Left ventricle myocardium inferior (tissue), 1 donor: ENCODE measurements at regions not wholly inside any gene's neighbourhood (a gene's known extent, or its start where the extent isn't known, plus 50 kb on each side); places are given as distances from the start of the nearest gene placed in this dataset.

Experiments
- DNase-seq: peaks from one replicate; pipeline ENCODE4 v3.0.0-alpha.2; 2020
- H3K27ac ChIP-seq: fragments of 200-600 bp; replicated peaks from 2 replicates; pipeline ENCODE4 v1.8.0; 2021
- H3K27me3 ChIP-seq: fragments of 200-600 bp; 2 replicates; pipeline ENCODE4 v1.8.0; 2021; ENCODE audit warnings: low read depth
- H3K36me3 ChIP-seq: fragments of 200-600 bp; 2 replicates; pipeline ENCODE4 v1.8.0; 2021
- H3K4me1 ChIP-seq: fragments of 200-600 bp; 2 replicates; pipeline ENCODE4 v1.8.0; 2021
- H3K4me3 ChIP-seq: fragments of 200-600 bp; 2 replicates; pipeline ENCODE4 v1.8.0; 2021; ENCODE audit warnings: mild to moderate bottlenecking, moderate library complexity
- H3K9me3 ChIP-seq: fragments of 200-600 bp; replicated peaks from 2 replicates; pipeline ENCODE4 v1.8.0; 2021
- intact Hi-C: fragments of 100-400 bp; cut with micrococcal nuclease; formaldehyde crosslinking; loops from one replicate; pipeline ENCODE4 v1.11.0; 2022
- TF ChIP-seq, protein P1 (sequence below): fragments of 200-600 bp; IDR thresholded peaks from 2 replicates; pipeline ENCODE4 v1.8.0; 2021; ENCODE audit warnings: antibody characterized with exemption, mild to moderate bottlenecking, borderline replicate concordance
- donor health status: DM: no; HTN: yes; CAD: no; lungs with severe emphysema.

DNA sequence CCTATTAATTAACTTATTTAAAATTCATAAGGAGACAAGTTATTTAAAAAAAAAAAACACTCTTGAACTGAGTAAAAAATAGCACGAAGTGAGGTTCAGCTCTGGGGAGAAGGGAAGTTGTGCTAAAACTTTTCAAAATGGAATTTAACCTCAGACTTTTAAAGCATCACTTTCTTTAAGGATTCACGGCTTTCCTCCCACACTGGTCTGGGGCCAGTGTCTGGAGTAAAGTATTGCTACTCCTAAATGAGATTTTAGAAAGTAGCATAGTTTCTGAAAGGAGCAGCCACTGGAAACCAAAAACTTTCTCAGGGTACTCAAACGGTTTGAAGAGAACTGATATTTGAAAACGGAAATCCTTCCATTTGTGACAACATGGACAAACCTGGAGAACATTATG lies 97.7 kb upstream of the CYP1B1 start:
- H3K27ac ChIP-seq, result no peak overlapping the region

DNA sequence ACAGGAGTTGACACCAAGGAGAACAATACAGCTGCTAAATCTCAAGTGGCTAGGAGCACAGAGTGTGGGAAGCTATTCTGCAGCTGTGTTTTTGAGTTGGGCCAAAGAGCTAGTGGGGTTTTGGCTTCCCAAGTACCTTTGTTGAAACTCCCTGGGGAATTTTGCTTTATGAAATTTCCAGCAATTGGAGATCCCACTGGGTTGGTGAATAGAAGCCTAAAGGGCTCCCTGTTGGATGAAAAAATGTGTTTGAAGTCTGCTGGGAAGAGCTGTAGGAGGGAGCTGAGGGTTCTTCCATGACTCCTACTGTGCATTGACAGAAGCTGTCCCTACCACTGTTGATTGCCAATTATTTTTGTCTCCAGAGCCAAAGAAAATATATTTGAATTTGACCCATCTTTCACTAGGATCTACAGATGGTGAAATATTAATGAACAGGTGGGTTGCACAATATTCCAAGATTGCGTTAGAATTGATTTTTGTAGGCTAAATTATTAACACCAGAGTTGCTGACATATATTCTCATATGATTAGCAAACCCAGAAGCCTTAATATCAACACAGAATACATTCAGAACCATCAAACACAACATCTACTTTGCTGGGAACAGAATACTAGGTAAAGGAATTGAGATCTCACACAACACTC lies 95.4 kb upstream of the CYP1B1 start:
- no peaks in the 10 kb centered on the region for H3K36me3 ChIP-seq
- TF ChIP-seq, protein P1, sequence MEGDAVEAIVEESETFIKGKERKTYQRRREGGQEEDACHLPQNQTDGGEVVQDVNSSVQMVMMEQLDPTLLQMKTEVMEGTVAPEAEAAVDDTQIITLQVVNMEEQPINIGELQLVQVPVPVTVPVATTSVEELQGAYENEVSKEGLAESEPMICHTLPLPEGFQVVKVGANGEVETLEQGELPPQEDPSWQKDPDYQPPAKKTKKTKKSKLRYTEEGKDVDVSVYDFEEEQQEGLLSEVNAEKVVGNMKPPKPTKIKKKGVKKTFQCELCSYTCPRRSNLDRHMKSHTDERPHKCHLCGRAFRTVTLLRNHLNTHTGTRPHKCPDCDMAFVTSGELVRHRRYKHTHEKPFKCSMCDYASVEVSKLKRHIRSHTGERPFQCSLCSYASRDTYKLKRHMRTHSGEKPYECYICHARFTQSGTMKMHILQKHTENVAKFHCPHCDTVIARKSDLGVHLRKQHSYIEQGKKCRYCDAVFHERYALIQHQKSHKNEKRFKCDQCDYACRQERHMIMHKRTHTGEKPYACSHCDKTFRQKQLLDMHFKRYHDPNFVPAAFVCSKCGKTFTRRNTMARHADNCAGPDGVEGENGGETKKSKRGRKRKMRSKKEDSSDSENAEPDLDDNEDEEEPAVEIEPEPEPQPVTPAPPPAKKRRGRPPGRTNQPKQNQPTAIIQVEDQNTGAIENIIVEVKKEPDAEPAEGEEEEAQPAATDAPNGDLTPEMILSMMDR, result no peak
- H3K9me3 ChIP-seq, result peaks cover 7% of the 10 kb centered on the region
- no peak overlapping the region for H3K27ac ChIP-seq
- H3K27me3 ChIP-seq, result peaks cover under 1% of the 10 kb centered on the region
- no peak for DNase-seq
- H3K4me1 ChIP-seq, result peaks cover 3% of the 10 kb centered on the region
- intact Hi-C loops, result no loop called here
- H3K4me3 ChIP-seq, result no peak overlapping the region

More for the DNA sequence above, 97.7 kb upstream of the CYP1B1 start:
- no peaks in the 10 kb centered on the region for H3K36me3 ChIP-seq
- no peak overlapping the region for H3K4me3 ChIP-seq
- DNase-seq, result no peak
- H3K9me3 ChIP-seq, result peaks cover 7% of the 10 kb centered on the region
- peaks cover 14% of the 10 kb centered on the region for H3K4me1 ChIP-seq
- TF ChIP-seq, protein P1, result no peak
- intact Hi-C loops, result no loop called here
- H3K27me3 ChIP-seq, result no peaks in the 10 kb centered on the region

DNA sequence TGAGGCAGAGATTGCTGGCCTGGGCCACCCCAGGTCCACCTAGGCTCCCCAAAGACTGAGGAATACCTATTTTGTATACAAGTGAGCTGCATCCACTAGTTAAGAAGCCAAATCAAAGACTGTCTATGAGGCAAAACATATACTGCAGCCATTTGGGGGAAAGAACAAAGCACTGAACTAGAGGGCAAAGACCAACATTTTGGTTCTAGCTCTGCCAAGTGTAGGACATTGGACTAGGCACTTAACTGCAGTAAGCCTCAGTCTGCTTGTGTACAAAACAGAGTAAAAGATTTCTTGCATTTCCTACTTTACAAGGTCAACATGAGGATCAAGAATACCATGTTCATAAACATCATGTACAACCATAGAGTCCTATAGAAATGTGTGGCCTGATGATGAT lies 94.8 kb upstream of the CYP1B1 start:
- Histone ChIP-seq H3K27me3 (peaks cover 4% of the 10 kb centered on the region), H3K4me3 (no peak overlapping the region), H3K4me1 (peaks cover 3% of the 10 kb centered on the region), H3K9me3 (peaks cover 7% of the 10 kb centered on the region), H3K36me3 (no peaks in the 10 kb centered on the region), H3K27ac (no peak overlapping the region)
- DNase-seq, result no peak
- intact Hi-C loops, result no loop called here
- TF ChIP-seq, protein P1, result no peak

DNA sequence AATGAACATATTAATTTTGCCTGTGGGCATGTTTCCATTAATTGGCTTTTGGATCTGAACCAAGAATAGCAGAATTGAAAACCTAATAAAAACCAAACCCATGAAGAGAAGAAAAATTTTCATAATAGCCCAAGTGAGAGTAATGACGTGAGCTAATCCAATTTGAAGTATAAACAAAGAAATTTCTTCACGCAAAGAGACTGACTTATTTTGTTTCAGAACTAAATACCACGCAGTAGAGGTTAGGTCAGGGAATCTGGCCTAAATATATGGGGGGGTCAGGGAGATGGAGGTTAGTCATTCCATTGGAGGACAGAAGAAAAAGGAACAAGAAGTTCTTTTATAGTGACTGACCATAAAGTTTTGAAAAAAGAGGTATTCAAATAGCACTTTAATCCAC lies 94.1 kb upstream of the CYP1B1 start:
- no peak overlapping the region for H3K27ac ChIP-seq
- no peaks in the 10 kb centered on the region for H3K36me3 ChIP-seq
- intact Hi-C loops, result no loop called here
- H3K27me3 ChIP-seq, result peaks cover 4% of the 10 kb centered on the region
- peaks cover 7% of the 10 kb centered on the region for H3K9me3 ChIP-seq
- no peak overlapping the region for H3K4me3 ChIP-seq
- TF ChIP-seq, protein P1, result no peak
- no peak for DNase-seq
- H3K4me1 ChIP-seq, result peaks cover 2% of the 10 kb centered on the region

DNA sequence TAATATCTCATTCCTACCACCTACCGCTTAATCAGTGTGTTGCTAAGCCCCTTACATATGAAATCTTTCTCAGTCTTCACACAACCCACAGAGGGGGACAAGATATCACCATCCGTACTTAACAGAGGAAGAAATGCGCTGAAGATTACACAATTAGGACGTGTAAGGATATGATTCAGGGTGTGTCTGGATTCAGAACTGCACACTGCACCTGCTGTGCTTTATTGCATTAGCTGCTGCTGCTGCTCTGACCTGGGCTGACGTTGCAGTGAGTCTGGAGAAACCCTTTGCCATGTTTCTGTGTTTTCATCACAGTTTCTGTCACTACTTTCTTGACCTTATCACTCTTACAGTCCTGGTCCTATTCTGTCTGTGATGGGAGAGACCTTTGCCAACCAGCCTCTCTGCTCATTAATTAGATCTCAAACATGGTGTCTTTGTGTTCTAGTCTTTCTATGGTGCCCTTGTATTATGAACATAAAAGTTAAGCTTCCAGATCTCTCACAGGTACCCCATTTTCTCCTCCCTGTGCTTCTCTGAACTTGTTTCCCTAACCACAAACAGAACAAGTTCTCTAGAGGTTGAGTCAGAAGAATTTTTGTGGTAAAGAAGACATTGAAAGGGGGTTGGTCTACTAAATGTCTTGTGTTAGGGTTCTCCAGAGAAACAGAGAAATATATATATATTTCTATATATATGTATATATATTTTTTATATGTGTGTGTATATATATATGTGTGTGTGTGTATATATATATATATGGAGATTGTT lies 92.9 kb upstream of the CYP1B1 start:
- no peak overlapping the region for H3K27ac ChIP-seq

More for the DNA sequence above, 92.9 kb upstream of the CYP1B1 start:
- Histone ChIP-seq H3K4me3 (no peak overlapping the region), H3K9me3 (peaks cover 7% of the 10 kb centered on the region), H3K4me1 (no peaks in the 10 kb centered on the region), H3K36me3 (no peaks in the 10 kb centered on the region), H3K27me3 (peaks cover 4% of the 10 kb centered on the region)
- intact Hi-C loops, result no loop called here
- DNase-seq, result no peak
- TF ChIP-seq, protein P1, result no peak
